NCI-H524 treated with DMSO at 0.1 percent for 48 hours (cell line): ENCODE measurements at regions not wholly inside any gene's neighbourhood (a gene's known extent, or its start where the extent isn't known, plus 50 kb on each side); places are given as distances from the start of the nearest gene placed in this dataset.
"Not testable (repeated sequence)": the region's sequence is repeated elsewhere in the genome, so short reads cannot be mapped to it uniquely, and the experiment has no call there.

Experiments
- DNase-seq: peaks from one replicate; lab custom pipeline; 2025; lab: John Stamatoyannopoulos, UW

GRCh38 chr6:54564188-54564587 lies 255.9 kb downstream of the TINAG start:
- DNase-seq = not testable (repeated sequence)

GRCh38 chr6:54574671-54575070 lies 266.4 kb downstream of the TINAG start:
- no peak for DNase-seq

- no peak for DNase-seq
These were observed 268.3 kb upstream of the FAM83B start for GRCh38 chr6:54578261-54578660.

GRCh38 chr6:54579011-54579410 lies 267.6 kb upstream of the FAM83B start:
- DNase-seq = no peak

DNA sequence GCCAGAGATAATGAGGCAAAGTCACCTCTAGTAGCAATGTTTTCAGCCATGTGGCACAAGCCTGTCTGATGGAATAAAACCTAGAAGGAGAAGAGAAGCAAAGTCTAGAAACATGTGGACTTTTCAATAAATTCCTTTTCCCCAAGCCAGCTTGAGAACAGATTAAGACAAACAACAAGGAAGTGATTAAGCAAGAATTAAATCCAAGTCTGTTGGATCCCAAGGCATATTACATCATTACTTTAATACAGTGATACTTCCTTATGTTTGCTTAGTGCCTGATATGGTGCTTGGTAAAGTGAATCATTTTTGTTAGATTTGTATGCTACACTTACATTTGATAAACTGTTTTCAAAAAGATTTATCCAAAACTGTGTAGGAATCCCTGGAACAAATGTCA lies 260.3 kb upstream of the FAM83B start:
- no peak for DNase-seq

GRCh38 chr6:54587277-54587676 lies 259.3 kb upstream of the FAM83B start:
- no peak for DNase-seq

- DNase-seq = no peak
These were observed 258.4 kb upstream of the FAM83B start for GRCh38 chr6:54588176-54588575.

DNA sequence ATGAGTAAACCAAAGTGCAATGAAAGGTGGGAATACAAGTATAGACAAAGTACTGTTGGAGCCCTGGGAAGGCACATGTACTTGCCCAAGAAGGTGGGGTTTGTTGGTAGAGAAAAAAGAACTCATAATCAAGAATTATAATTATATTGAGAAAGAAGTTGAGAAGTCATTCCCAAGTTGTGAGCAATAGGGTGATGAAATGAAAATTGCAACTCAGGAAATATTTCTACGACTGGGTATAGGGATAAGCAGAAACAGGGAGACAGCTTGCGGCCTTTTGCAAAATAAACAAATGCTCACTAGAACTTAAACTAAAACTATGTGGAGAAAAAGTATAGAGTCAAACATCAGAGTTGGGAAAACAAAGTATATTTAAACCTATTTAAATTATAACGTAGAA lies 250.7 kb upstream of the FAM83B start:
- no peak for DNase-seq

DNA sequence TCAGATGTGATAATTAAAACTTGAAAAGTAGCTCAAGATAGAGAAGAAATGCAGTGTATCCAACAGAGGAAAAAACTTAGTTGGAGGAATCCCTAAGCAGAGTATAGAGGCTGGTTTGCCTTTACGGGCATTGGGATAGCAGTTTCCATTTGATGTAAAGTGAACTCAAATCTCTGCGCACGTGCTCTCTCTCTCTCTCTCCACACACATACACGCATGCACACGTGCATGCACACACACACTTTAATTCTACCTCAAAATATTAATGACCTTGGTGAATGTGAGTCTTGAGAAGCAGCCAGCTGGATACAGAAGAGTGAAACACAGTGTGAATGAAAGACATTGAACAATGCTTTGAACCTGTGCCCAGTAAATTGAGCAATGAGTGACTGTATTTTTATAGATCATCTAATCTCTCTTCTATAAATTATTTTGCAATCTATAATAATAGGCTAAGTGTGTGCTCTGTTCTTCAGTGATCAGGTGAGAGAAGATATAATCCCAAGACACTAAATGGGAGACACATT lies 247.7 kb upstream of the FAM83B start:
- no peak for DNase-seq

- no peak for DNase-seq
These were observed 244.8 kb upstream of the FAM83B start for GRCh38 chr6:54601600-54602300.

GRCh38 chr6:54602591-54602990 lies 244.0 kb upstream of the FAM83B start:
- DNase-seq = no peak

DNA sequence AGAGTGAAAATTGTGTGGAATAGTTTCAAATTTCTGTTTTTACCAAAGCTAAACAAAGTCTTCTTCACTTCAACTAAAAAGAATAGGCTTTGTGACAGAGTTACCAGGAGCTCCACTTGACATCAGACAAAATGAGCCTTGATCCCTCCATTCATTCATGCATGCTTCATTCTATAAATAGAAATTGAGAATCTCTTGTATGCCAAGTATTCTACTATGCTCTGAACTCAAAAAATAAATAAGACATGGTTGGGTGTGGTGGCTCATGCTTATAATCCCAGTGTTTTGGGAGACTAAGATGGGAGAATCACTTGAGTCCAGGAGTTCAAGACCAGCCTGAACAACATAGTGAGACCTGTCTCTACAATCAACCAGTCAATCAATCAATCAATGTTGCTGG lies 236.6 kb upstream of the FAM83B start:
- no peak for DNase-seq

DNA sequence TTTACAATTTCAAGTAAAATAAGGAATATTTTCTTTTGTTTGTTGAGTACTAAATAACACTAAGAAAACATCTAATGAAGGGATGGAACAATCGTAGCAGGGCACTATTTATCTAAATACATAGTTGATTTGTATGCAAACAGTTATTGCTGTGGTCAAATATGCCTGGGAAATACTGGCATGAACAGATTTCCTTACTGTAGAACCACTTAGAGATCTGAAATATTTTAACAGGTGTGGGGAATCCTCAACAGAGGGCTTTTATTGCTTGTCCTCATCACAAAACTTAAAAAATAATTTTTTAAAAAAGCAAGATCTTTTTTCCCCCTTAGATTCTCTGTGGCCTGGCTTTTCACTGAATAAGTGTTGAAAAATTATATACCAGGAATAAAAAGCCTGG lies 233.0 kb upstream of the FAM83B start:
- no peak for DNase-seq

- no peak for DNase-seq
These were observed 231.9 kb upstream of the FAM83B start for GRCh38 chr6:54614499-54615195.

- DNase-seq = no peak
These were observed 228.8 kb upstream of the FAM83B start for GRCh38 chr6:54617730-54618129.

GRCh38 chr6:54618572-54618971 lies 228.0 kb upstream of the FAM83B start:
- no peak for DNase-seq

- DNase-seq = no peak
These were observed 227.5 kb upstream of the FAM83B start for GRCh38 chr6:54619102-54619501.

- DNase-seq = no peak
These were observed 225.3 kb upstream of the FAM83B start for GRCh38 chr6:54621285-54621684.

- no peak for DNase-seq
These were observed 222.4 kb upstream of the FAM83B start for GRCh38 chr6:54624216-54624615.

GRCh38 chr6:54624779-54625178 lies 221.8 kb upstream of the FAM83B start:
- no peak for DNase-seq

GRCh38 chr6:54629131-54629530 lies 217.4 kb upstream of the FAM83B start:
- DNase-seq = no peak

DNA sequence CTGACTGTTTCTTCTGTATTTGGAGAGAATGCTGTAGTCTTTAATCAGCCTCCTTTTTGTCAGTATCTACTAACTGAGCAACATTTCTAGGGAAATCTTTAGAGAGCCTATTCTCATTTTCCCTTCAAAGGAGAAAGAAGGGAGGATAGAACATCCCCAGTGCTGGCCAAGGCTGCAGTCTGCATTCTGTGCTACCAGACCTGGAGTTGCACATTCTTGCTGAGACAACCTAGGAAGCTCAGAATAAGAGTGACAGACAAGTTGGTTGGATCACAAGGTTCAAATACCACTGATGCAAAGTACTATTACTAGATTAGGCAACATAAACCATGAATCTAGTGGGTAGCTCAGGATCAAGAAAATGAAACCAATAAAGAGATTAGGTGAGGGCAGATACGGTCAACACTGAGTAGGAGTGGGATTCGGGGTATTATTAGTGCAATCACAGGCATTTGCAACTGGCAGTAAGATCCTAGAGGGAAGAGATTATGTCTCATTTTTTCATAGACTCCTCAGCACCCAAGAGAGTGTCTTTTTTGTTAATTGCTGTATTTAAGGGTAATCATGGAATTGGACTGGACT lies 213.5 kb upstream of the FAM83B start:
- DNase-seq = no peak

DNA sequence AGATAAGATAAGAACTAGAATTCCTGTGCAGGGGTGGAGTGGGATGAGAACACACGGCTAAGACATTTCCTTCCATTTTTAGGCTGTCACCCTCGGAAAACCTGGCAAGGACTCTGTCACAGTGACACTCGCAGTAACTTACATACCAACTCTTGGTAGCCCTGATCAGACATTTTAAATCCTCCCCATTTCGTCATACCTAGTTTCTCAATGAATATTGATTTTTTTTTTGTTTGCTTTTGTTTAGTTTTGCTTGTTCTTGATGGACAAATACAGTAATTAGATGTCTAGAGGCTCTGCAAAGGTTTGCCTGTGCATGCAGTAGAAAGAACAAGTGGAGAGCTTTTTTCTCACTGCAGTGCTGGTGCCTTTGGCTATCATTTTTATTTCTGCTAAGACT lies 213.0 kb upstream of the FAM83B start:
- no peak for DNase-seq
